Liver (tissue), 3 donors: ENCODE measurements at regions not wholly inside any gene's neighbourhood (a gene's known extent, or its start where the extent isn't known, plus 50 kb on each side); places are given as distances from the start of the nearest gene placed in this dataset.

Experiments used
- ATF3 ChIP-seq: IDR thresholded peaks from 2 replicates; pipeline ENCODE4 v1.6.1; 2016; ENCODE audit warnings: antibody characterized with exemption
- CTCF ChIP-seq: fragments of 150-350 bp; IDR thresholded peaks from 2 replicates; pipeline ENCODE4 v1.5.1; 2017; ENCODE audit warnings: improper control_type of control experiment, low read depth, low read length; ENCODE audit not compliant: missing input control
- FOXA1 ChIP-seq: IDR thresholded peaks from 2 replicates; pipeline ENCODE4 v1.6.1; 2016; ENCODE audit warnings: antibody characterized with exemption
- JUND ChIP-seq, 2 donors: IDR thresholded peaks; 2 replicates each; pipeline ENCODE4 v1.6.1; 2016; ENCODE audit warnings: antibody characterized with exemption in 2 of 2
- RAD21 ChIP-seq, 2 donors: IDR thresholded peaks; 2 replicates each; pipeline ENCODE4 v1.6.1; 2016; ENCODE audit warnings: antibody characterized with exemption in 2 of 2, mild to moderate bottlenecking in 2 of 2
- REST ChIP-seq: IDR thresholded peaks from 2 replicates; pipeline ENCODE4 v1.6.1; 2016; ENCODE audit warnings: antibody characterized with exemption, mild to moderate bottlenecking
- SP1 ChIP-seq: IDR thresholded peaks from 2 replicates; pipeline ENCODE4 v1.6.1; 2018; ENCODE audit warnings: antibody characterized with exemption, mild to moderate bottlenecking
- TAF1 ChIP-seq: conservative IDR thresholded peaks from 2 replicates; pipeline ENCODE4 v1.6.1; 2016; ENCODE audit warnings: antibody characterized with exemption, mild to moderate bottlenecking
- YY1 ChIP-seq: IDR thresholded peaks from 2 replicates; pipeline ENCODE4 v1.6.1; 2016; ENCODE audit warnings: antibody characterized with exemption, mild to moderate bottlenecking
- ZBTB33 ChIP-seq: IDR thresholded peaks from 2 replicates; pipeline ENCODE4 v1.6.1; 2016; ENCODE audit warnings: antibody characterized with exemption
- donor health status: healthy.
- donor health status: healthy.

- TF ChIP-seq CTCF (no peak), ATF3 (no peak), YY1 (no peak), JUND (IDR thresholded peaks at IDR 0.05) (no peak), ZBTB33 (no peak), SP1 (no peak), REST (no peak), RAD21 (IDR thresholded peaks at IDR 0.05) (no peak), TAF1 (no peak), FOXA1 (no peak)
These were observed 862.4 kb upstream of the ACVR2A start for GRCh38 chr2:146982393-146982846.
